IPS DF 6.9 (cell line): ENCODE measurements at regions not wholly inside any gene's neighbourhood (a gene's known extent, or its start where the extent isn't known, plus 50 kb on each side); places are given as distances from the start of the nearest gene placed in this dataset.

Experiments
- DNase-seq: peaks from one replicate; pipeline ENCODE4 v3.0.0-alpha.2; 2013; ENCODE audit warnings: low read depth, low spot score
- H3K27ac ChIP-seq: one replicate; pipeline ENCODE4 v1.5.1; 2013; ENCODE audit warnings: low read length, control low read depth
- H3K27me3 ChIP-seq: 2 replicates; pipeline ENCODE4 v1.6.1; 2013; ENCODE audit warnings: mild to moderate bottlenecking, low read length; ENCODE audit not compliant: control insufficient read depth, insufficient read depth
- H3K36me3 ChIP-seq: 2 replicates; pipeline ENCODE4 v1.6.1; 2013; ENCODE audit warnings: low read length; ENCODE audit not compliant: control insufficient read depth, insufficient read depth
- H3K4me1 ChIP-seq: 2 replicates; pipeline ENCODE4 v1.6.1; 2013; ENCODE audit warnings: low read length; ENCODE audit not compliant: control insufficient read depth, insufficient read depth
- H3K4me3 ChIP-seq: 2 replicates; pipeline ENCODE4 v1.5.1; 2013; ENCODE audit warnings: mild to moderate bottlenecking, low read length
- H3K9me3 ChIP-seq: 2 replicates; pipeline ENCODE4 v1.6.1; 2013; ENCODE audit warnings: low read length, inconsistent platforms; ENCODE audit not compliant: control insufficient read depth, insufficient read depth
- WGBS: extraction: QIAGEN DNeasy Blood & Tissue Kit; methylation state at CpG from one replicate; pipeline ENCODE4 v1.1.7; 2013; ENCODE audit warnings: mixed read lengths, missing lambda C conversion rate; ENCODE audit not compliant: insufficient read length, insufficient coverage; 5-methylcytosine and 5-hydroxymethylcytosine counted together

GRCh38 chr9:106581973-106582372 is 281.0 kb upstream of the ZNF462 start:
- H3K4me3 ChIP-seq = no peak overlapping the region
- no CpG with 5 or more reads among the region's 6 CpGs for WGBS
- no peaks in the 10 kb centered on the region for H3K27me3 ChIP-seq
- no peaks in the 10 kb centered on the region for H3K9me3 ChIP-seq
- H3K4me1 ChIP-seq = no peaks in the 10 kb centered on the region
- H3K27ac ChIP-seq = no peak overlapping the region
- no peaks in the 10 kb centered on the region for H3K36me3 ChIP-seq
- no peak for DNase-seq

GRCh38 chr9:106583751-106584150 is 279.2 kb upstream of the ZNF462 start:
- Histone ChIP-seq H3K36me3 (no peaks in the 10 kb centered on the region), H3K27me3 (no peaks in the 10 kb centered on the region), H3K4me3 (no peak overlapping the region), H3K27ac (no peak overlapping the region), H3K4me1 (no peaks in the 10 kb centered on the region), H3K9me3 (no peaks in the 10 kb centered on the region)
- DNase-seq = no peak

DNA sequence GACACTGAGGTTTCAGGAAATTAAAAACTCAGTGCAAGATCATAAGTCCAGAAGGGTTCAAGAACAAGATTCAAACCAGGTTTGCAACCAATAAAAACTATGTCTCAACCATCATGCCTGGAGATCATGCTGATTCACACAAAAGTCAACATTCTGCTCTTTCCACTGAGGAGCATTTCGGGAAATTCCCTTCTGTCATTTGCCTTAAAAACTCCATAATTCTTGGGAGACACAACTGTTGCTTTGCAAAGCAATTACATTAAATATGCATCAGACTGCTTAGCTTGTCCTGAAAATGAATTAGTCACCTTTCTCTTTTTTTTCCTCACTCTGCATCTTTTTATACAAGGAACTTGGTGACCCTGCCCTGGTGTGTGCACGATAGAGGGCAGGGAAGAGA is 275.9 kb upstream of the ZNF462 start:
- H3K27me3 ChIP-seq = no peaks in the 10 kb centered on the region
- WGBS = no CpG with 5 or more reads among the region's 2 CpGs
- no peak overlapping the region for H3K4me3 ChIP-seq
- DNase-seq = no peak
- H3K27ac ChIP-seq = no peak overlapping the region
- no peaks in the 10 kb centered on the region for H3K4me1 ChIP-seq
- H3K36me3 ChIP-seq = no peaks in the 10 kb centered on the region
- no peaks in the 10 kb centered on the region for H3K9me3 ChIP-seq

DNA sequence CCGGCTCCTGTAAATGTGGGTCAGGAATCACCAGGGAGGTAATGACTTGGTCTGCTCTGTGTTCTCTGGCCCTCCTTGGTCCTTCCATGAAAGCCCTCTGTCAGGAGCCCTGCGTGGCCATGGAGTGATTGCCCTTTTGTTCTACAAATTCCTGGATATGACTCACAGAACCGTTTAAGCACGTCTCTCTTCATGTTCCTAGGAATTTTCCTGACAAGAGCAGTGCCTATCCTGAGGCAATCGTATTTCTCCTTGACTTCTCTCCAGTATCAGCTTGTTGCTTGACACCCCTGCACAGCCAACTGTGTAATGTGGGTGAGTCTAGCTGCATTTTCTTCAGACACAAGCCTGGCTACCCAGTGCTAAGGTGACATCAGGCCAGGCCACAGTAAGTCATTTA is 274.3 kb upstream of the ZNF462 start:
- no peaks in the 10 kb centered on the region for H3K27me3 ChIP-seq
- no peak overlapping the region for H3K4me3 ChIP-seq
- DNase-seq = no peak
- WGBS = no CpG with 5 or more reads among the region's 5 CpGs
- H3K9me3 ChIP-seq = no peaks in the 10 kb centered on the region
- no peaks in the 10 kb centered on the region for H3K36me3 ChIP-seq
- no peaks in the 10 kb centered on the region for H3K4me1 ChIP-seq
- no peak overlapping the region for H3K27ac ChIP-seq

GRCh38 chr9:106590759-106591505 is 272.0 kb upstream of the ZNF462 start:
- H3K27ac ChIP-seq = no peak overlapping the region
- H3K9me3 ChIP-seq = no peaks in the 10 kb centered on the region
- H3K36me3 ChIP-seq = no peaks in the 10 kb centered on the region
- H3K27me3 ChIP-seq = no peaks in the 10 kb centered on the region
- H3K4me3 ChIP-seq = no peak overlapping the region
- DNase-seq = no peak
- no CpG with 5 or more reads among the region's 4 CpGs for WGBS
- no peaks in the 10 kb centered on the region for H3K4me1 ChIP-seq

DNA sequence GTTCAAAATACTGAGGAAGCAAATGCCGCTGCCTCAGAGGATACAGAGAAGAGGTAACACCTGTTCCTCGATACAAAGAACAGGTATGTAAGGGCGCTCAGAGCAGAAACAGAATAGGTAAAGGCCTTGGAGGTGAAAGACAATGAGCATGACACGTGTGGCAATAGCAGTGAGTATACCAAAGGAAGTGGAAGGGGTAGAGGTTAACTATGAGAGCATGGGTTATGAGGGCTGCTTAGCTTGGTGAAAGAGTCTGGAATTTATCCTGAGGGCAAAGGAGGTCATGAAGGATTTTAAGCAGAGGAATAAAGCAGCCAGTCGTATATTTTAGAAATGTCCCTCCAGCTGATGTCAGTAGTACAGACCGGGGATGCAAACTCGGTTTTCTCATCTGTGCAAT is 269.8 kb upstream of the ZNF462 start:
- no peak for DNase-seq
- no CpG with 5 or more reads among the region's 7 CpGs for WGBS
- H3K4me3 ChIP-seq = no peak overlapping the region

DNA sequence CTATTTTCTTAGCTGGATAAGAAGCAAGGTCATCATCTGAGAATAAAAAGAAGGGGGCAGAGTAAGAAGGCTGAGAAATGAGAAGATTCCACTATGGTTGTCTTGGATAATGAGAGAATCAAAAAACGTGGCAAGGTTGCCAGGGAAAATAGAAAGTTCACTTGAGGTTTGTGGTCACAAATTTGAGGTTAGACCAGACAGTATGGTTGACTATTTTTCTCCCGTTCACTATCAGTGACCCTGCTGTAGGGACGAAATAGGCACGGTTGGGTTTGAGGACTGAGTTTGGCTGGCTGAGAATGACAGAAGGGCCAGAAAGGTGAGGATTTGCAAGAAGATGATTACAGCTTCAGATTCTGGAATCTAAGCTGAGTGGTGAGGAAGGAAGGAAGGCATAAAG is 266.0 kb upstream of the ZNF462 start:
- Histone ChIP-seq H3K36me3 (no peaks in the 10 kb centered on the region), H3K9me3 (no peaks in the 10 kb centered on the region), H3K4me1 (no peaks in the 10 kb centered on the region), H3K27me3 (no peaks in the 10 kb centered on the region), H3K27ac (no peak overlapping the region), H3K4me3 (no peak overlapping the region)
- no CpG with 5 or more reads among the region's 4 CpGs for WGBS
- DNase-seq = no peak

More for the DNA sequence above, 269.8 kb upstream of the ZNF462 start:
- Histone ChIP-seq H3K9me3 (no peaks in the 10 kb centered on the region), H3K27ac (no peak overlapping the region), H3K27me3 (no peaks in the 10 kb centered on the region), H3K4me1 (no peaks in the 10 kb centered on the region), H3K36me3 (no peaks in the 10 kb centered on the region)

GRCh38 chr9:106600955-106601560 is 261.9 kb upstream of the ZNF462 start:
- Histone ChIP-seq H3K27ac (no peak overlapping the region), H3K4me3 (no peak overlapping the region), H3K36me3 (no peaks in the 10 kb centered on the region), H3K27me3 (no peaks in the 10 kb centered on the region), H3K9me3 (0 out of 2 replicates have a peak, but pooled peaks cover 1% of the 10 kb centered on the region), H3K4me1 (no peaks in the 10 kb centered on the region)
- DNase-seq = no peak
- WGBS = no CpG with 5 or more reads among the region's 4 CpGs

- H3K4me3 ChIP-seq = no peak overlapping the region
These were observed 260.6 kb upstream of the ZNF462 start for GRCh38 chr9:106602344-106602743.

GRCh38 chr9:106613250-106613737 is 249.7 kb upstream of the ZNF462 start:
- no CpG with 5 or more reads among the region's 3 CpGs for WGBS
- H3K4me1 ChIP-seq = no peaks in the 10 kb centered on the region
- no peaks in the 10 kb centered on the region for H3K36me3 ChIP-seq
- no peak for DNase-seq
- no peaks in the 10 kb centered on the region for H3K9me3 ChIP-seq
- H3K27me3 ChIP-seq = no peaks in the 10 kb centered on the region
- H3K4me3 ChIP-seq = no peak overlapping the region
- H3K27ac ChIP-seq = no peak overlapping the region

More at GRCh38 chr9:106602344-106602743, 260.6 kb upstream of the ZNF462 start:
- H3K27me3 ChIP-seq = no peaks in the 10 kb centered on the region
- DNase-seq = no peak
- H3K4me1 ChIP-seq = no peaks in the 10 kb centered on the region
- 0 out of 2 replicates have a peak, but pooled peaks cover 1% of the 10 kb centered on the region for H3K9me3 ChIP-seq
- H3K36me3 ChIP-seq = no peaks in the 10 kb centered on the region
- no peak overlapping the region for H3K27ac ChIP-seq
- no CpG with 5 or more reads among the region's 1 CpG for WGBS
